ENCODE measurements at regions not wholly inside any gene's neighbourhood (a gene's known extent, or its start where the extent isn't known, plus 50 kb on each side); places are given as distances from the start of the nearest gene placed in this dataset.

DNA sequence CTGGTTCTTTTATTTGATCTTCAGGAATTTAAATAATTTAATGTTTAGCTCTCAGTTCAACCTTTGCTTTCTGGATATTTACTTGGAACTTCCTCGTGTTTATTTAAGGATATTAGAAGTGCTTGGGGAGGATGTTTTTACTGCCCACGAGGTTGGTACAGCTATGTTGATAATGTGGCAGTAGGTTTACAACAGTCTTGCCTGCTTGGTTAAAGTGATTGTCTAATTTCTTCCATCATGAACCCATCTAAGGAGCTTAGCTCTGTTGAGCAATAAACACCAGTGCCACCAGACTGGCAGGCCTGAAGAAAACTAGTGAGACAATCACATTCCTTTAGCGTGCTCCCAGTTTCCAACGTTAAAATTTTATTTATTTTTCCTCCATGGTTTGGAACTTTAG is 94.5 kb downstream of the ICOS start:
- Histone ChIP-seq H3K27ac (no peak overlapping the region), H3K4me3 (no peak overlapping the region), H3K27me3 (no peaks in the 10 kb centered on the region), H3K4me1 (peaks cover 6 to 13% (median 8%) of the 10 kb centered on the region in 4 donors), H3K36me3 (no peaks in the 10 kb centered on the region), H3K9me3 (no peaks in the 10 kb centered on the region)
- intact Hi-C loops (cut with DNase I; ENCODE audit: low total_unique reads) (no loop called here), in situ Hi-C loops (cut with MboI; ENCODE audit: low pct_ligation_motif_present in 1 of 4, low pct_unique_long_range_greater_than_20kb in 1 of 4, low sequenced_read_pairs in 3 of 4) (no loop called here)
- TF ChIP-seq CTCF (IDR thresholded peaks at IDR 0.05) (no peak), EP300 (IDR thresholded peaks at IDR 0.05; ENCODE audit: low read depth) (no peak)
- no peak for DNase-seq
- 16 to 18% methylated on average over 3 to 4 of the region's 4 CpGs for WGBS, 2 donors (ENCODE audit: low coverage in 1 of 2)

GRCh38 chr2:204032301-204032700 is 95.7 kb downstream of the ICOS start:
- no peak for DNase-seq
- no peaks in the 10 kb centered on the region for H3K27me3 ChIP-seq
- intact Hi-C loops (cut with DNase I; ENCODE audit: low total_unique reads) (no loop called here), in situ Hi-C loops (cut with MboI; ENCODE audit: low pct_ligation_motif_present in 1 of 4, low pct_unique_long_range_greater_than_20kb in 1 of 4, low sequenced_read_pairs in 3 of 4) (no loop called here)
- H3K9me3 ChIP-seq = no peaks in the 10 kb centered on the region
- H3K4me1 ChIP-seq = peaks cover 6 to 13% (median 8%) of the 10 kb centered on the region in 4 donors
- no peaks in the 10 kb centered on the region for H3K36me3 ChIP-seq
- WGBS, 2 donors (ENCODE audit: low coverage in 1 of 2) = 96 to 100% methylated on average over 1 of the region's 1 CpG
- no peak for TF ChIP-seq EP300 (IDR thresholded peaks at IDR 0.05; ENCODE audit: low read depth)
- no peak for TF ChIP-seq POLR2A (IDR thresholded peaks at IDR 0.05)
- TF ChIP-seq CTCF (IDR thresholded peaks at IDR 0.05) = no peak
- no peak for TF ChIP-seq POLR2AphosphoS5 (IDR thresholded peaks at IDR 0.05)
- no peak overlapping the region for H3K4me3 ChIP-seq
- no peak overlapping the region for H3K27ac ChIP-seq

DNA sequence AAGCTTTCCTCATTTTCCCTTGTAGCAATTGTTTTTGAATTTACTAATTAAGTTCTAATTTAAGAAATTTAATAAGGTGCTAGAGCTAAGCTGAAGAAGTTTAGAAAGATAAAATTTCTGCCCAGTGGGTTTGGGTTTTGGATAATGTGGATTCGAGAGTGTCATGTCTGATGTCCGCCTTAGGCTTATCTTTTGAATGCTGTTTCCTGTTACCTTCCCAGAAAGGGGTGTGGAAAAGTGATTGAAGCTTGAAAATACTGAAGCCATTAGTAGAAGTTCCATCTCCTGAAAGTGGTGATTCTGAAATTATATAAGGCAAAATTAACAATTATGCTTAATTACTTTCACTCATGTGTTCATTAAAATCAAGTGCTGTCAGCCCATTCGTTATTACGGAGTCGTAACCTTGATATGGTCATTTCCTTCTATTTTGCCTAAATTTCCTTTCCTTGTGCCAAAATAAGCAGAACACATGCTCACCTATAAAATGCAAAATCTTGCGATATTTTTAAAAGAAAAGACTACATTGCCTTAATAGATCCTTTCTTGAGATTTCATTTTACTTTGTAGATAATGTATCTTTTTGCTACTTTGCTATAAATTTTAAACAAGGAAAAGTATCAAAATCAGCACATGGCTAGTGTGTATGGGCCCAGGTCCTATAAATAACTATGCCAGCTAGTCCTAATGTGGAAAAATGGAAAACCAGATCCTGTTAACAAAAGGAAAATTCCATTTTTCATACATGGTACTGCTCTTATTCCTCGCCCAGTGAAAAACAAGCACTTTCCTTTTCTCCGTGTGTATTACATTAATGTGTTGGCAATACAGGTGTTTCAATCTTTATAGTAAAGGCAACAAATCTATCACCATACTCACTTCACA is 97.3 kb downstream of the ICOS start:
- in situ Hi-C loops (cut with MboI; ENCODE audit: low pct_ligation_motif_present in 1 of 4, low pct_unique_long_range_greater_than_20kb in 1 of 4, low sequenced_read_pairs in 3 of 4) (no loop called here), intact Hi-C loops (cut with DNase I; ENCODE audit: low total_unique reads) (no loop called here)
- no peaks in the 10 kb centered on the region for H3K27me3 ChIP-seq

DNA sequence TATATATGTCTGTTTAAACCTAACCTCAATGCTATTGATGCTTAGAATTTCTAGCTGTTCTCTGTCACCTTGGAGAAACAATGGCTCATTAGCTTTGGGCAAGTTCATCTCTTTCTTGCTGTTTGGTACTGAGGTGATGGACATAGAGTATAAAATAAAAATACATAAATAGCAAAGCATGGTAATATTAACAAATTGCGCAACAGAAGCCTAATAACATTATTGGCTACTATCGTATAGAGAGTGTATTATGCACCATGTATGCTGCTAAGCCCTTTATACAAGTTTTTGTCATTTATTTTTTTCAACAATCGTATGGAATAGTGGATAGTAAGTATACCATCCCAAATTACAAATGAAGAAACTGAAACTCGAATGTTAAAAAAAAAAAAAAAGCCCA is 100.1 kb downstream of the ICOS start:
- intact Hi-C loops (cut with DNase I; ENCODE audit: low total_unique reads) (no loop called here), in situ Hi-C loops (cut with MboI; ENCODE audit: low pct_ligation_motif_present in 1 of 4, low pct_unique_long_range_greater_than_20kb in 1 of 4, low sequenced_read_pairs in 3 of 4) (no loop called here)
- peaks cover 0 to 13% (median 4%) of the 10 kb centered on the region in 4 donors for H3K4me1 ChIP-seq
- H3K9me3 ChIP-seq = no peaks in the 10 kb centered on the region
- no peak overlapping the region for H3K4me3 ChIP-seq
- no peak for DNase-seq
- H3K36me3 ChIP-seq = no peaks in the 10 kb centered on the region
- no peak for TF ChIP-seq POLR2AphosphoS5 (IDR thresholded peaks at IDR 0.05)
- TF ChIP-seq CTCF (IDR thresholded peaks at IDR 0.05) = no peak
- TF ChIP-seq EP300 (IDR thresholded peaks at IDR 0.05; ENCODE audit: low read depth) = no peak
- TF ChIP-seq POLR2A (IDR thresholded peaks at IDR 0.05) = no peak
- 87 to 88% methylated on average over 4 of the region's 4 CpGs for WGBS, 2 donors (ENCODE audit: low coverage in 1 of 2)
- H3K27ac ChIP-seq = no peak overlapping the region
- no peaks in the 10 kb centered on the region for H3K27me3 ChIP-seq

More for the DNA sequence above, 97.3 kb downstream of the ICOS start:
- no peak overlapping the region for H3K4me3 ChIP-seq
- H3K27ac ChIP-seq = no peak overlapping the region
- WGBS, 2 donors (ENCODE audit: low coverage in 1 of 2) = 86 to 91% methylated on average over 8 of the region's 8 CpGs
- no peaks in the 10 kb centered on the region for H3K36me3 ChIP-seq
- no peak for DNase-seq
- TF ChIP-seq EP300 (IDR thresholded peaks at IDR 0.05; ENCODE audit: low read depth) = no peak
- no peak for TF ChIP-seq POLR2AphosphoS5 (IDR thresholded peaks at IDR 0.05)
- no peaks in the 10 kb centered on the region for H3K9me3 ChIP-seq
- H3K4me1 ChIP-seq = peaks cover 6 to 13% (median 8%) of the 10 kb centered on the region in 4 donors
